AG04450 (cell line): ENCODE measurements at regions not wholly inside any gene's neighbourhood (a gene's known extent, or its start where the extent isn't known, plus 50 kb on each side); places are given as distances from the start of the nearest gene placed in this dataset.
"Not testable (repeated sequence)": the region's sequence is repeated elsewhere in the genome, so short reads cannot be mapped to it uniquely, and the experiment has no call there.

Experiments used
- CTCF ChIA-PET: fragments of 300-600, 350-600 bp; formaldehyde crosslinking; extraction: SDS; loops from one replicate; lab custom pipeline; 2022; ENCODE audit warnings: antibody characterized with exemption, inconsistent platforms; lab: Charles Lee
- POLR2A ChIA-PET: fragments of 350-600 bp; formaldehyde crosslinking; extraction: SDS; loops from one replicate; lab custom pipeline; 2021; ENCODE audit warnings: antibody characterized with exemption, inconsistent platforms; lab: Yijun Ruan, JAX
- DNase-seq: peaks from one replicate; pipeline ENCODE4 v3.0.0-alpha.2; 2011; ENCODE audit warnings: low read depth, low spot score
- H3K27ac ChIP-seq: one replicate; pipeline ENCODE4 v1.5.1; 2012; ENCODE audit warnings: low read depth, low read length, control low read depth
- H3K27me3 ChIP-seq: one replicate; pipeline ENCODE4 v1.6.0; 2012; ENCODE audit warnings: low read length; ENCODE audit not compliant: control insufficient read depth, insufficient read depth
- H3K4me3 ChIP-seq: 2 replicates; pipeline ENCODE4 v1.5.1; 2011; ENCODE audit warnings: mild to moderate bottlenecking, low read depth, low read length, control low read depth
- H3K9me3 ChIP-seq: 2 replicates; pipeline ENCODE4 v1.5.1; 2012; ENCODE audit warnings: low read length; ENCODE audit not compliant: control insufficient read depth, insufficient read depth
- CTCF ChIP-seq: IDR thresholded peaks from 2 replicates; pipeline ENCODE4 v1.5.1; 2011; ENCODE audit warnings: low read depth, low read length, control low read depth, inconsistent platforms

GRCh38 chr3:95826419-95826818, 988.0 kb upstream of the EPHA6 start:
- TF ChIP-seq CTCF = no peak
- Histone ChIP-seq H3K4me3 (no peak overlapping the region), H3K9me3 (peaks cover 5% of the 10 kb centered on the region), H3K27me3 (no peaks in the 10 kb centered on the region), H3K27ac (no peak overlapping the region)
- ChIA-PET POLR2A (no interaction called here), CTCF (no interaction called here)
- DNase-seq = no peak

- Histone ChIP-seq H3K4me3 (no peak overlapping the region), H3K27me3 (no peaks in the 10 kb centered on the region), H3K27ac (no peak overlapping the region), H3K9me3 (no peaks in the 10 kb centered on the region)
- no peak for DNase-seq
- no peak for TF ChIP-seq CTCF
- CTCF ChIA-PET = no interaction called here
- POLR2A ChIA-PET = no interaction called here
These were observed 982.2 kb upstream of the EPHA6 start for GRCh38 chr3:95832146-95832545.

GRCh38 chr3:95860628-95861027, 953.8 kb upstream of the EPHA6 start:
- H3K27ac ChIP-seq, POLR2A ChIA-PET, CTCF ChIA-PET, H3K9me3 ChIP-seq, H3K4me3 ChIP-seq, H3K27me3 ChIP-seq, DNase-seq: not testable (repeated sequence)

GRCh38 chr3:95883801-95884200, 930.6 kb upstream of the EPHA6 start:
- Histone ChIP-seq H3K9me3 (peaks cover 9% of the 10 kb centered on the region; the same call in 1 of the 2 replicates), H3K27ac (no peak overlapping the region), H3K27me3 (no peaks in the 10 kb centered on the region), H3K4me3 (no peak overlapping the region)
- no peak for DNase-seq
- TF ChIP-seq CTCF = no peak
- ChIA-PET CTCF (no interaction called here), POLR2A (no interaction called here)

GRCh38 chr3:95886616-95887015, 927.8 kb upstream of the EPHA6 start:
- Histone ChIP-seq H3K4me3 (no peak overlapping the region), H3K27me3 (no peaks in the 10 kb centered on the region), H3K27ac (no peak overlapping the region), H3K9me3 (peaks cover 10% of the 10 kb centered on the region; the same call in 1 of the 2 replicates)
- CTCF ChIA-PET = no interaction called here
- no peak for TF ChIP-seq CTCF
- no peak for DNase-seq
- POLR2A ChIA-PET = no interaction called here

GRCh38 chr3:95887114-95887513, 927.3 kb upstream of the EPHA6 start:
- H3K4me3 ChIP-seq = no peak overlapping the region
- ChIA-PET POLR2A (no interaction called here), CTCF (no interaction called here)
- no peak for DNase-seq
- H3K27ac ChIP-seq = no peak overlapping the region
- no peaks in the 10 kb centered on the region for H3K27me3 ChIP-seq
- TF ChIP-seq CTCF = no peak
- peaks cover 10% of the 10 kb centered on the region; the same call in 1 of the 2 replicates for H3K9me3 ChIP-seq
